ENCODE measurements at regions not wholly inside any gene's neighbourhood (a gene's known extent, or its start where the extent isn't known, plus 50 kb on each side); places are given as distances from the start of the nearest gene placed in this dataset.
"Not testable (repeated sequence)": the region's sequence is repeated elsewhere in the genome, so short reads cannot be mapped to it uniquely, and the experiment has no call there.

DNA sequence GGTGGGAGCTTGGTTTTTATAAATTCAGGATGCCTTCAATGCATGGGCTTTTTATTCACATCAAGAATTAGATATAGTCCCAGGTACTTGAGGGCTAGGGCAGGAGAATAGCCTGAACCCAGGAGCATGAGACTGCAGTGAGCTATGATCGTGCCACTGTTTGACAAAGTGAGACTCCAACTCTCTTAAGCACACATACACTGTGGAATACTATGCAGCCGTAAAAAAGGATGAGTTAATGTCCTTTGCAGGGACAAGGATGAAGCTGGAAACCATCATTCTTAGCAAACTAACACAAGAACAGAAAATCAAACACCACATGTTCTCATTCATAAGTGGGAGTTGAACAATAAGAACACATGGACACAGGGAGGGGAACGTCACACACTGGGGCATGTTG, 470.0 kb downstream of the SETD4 start:
- DNase-seq = not testable (repeated sequence)

DNA sequence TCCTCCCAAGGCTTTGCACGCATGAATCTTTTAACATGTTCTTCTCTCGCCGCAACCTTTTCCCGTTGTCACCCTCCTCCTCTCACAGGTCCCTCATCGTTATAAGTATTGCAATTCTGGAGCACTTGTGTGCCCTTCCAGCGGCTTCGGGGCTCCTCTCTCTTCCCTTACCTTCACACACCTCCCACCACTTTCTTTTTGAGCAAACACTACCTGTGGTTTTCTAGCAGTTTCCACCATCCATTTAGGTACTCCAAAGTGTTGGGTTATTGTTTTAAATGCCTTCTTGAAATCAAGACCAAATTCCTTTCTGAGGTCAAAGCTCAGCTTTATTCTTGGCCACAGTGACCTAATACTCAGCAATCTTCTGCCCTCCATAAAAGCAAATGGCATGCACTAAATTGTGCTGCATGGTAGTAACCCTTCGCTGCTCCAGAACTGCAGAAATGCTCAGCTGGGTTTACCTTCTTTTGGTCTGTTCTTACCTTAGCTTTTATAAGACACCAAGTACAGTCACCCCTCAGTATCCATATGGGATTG, 472.4 kb downstream of the SETD4 start:
- no peak for DNase-seq

DNA sequence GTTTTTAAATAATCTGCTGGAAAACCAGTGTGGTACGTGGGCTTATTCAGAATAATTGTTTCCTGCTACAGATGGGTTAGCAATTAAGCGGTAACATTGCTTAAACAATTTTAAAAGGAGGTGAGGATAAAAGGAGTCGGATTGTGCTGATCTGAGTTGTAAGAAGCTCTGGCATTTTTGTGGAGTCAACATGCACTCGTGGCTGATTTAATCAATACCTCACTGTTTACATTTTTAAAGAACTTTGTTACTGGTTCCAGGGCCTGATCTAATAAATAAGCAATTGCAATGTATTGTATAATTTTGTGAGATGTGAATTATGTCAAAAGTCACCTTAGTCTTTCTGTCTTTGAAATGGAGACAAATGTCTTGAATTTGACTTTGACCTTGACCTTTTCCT, 474.0 kb downstream of the SETD4 start:
- DNase-seq = no peak

DNA sequence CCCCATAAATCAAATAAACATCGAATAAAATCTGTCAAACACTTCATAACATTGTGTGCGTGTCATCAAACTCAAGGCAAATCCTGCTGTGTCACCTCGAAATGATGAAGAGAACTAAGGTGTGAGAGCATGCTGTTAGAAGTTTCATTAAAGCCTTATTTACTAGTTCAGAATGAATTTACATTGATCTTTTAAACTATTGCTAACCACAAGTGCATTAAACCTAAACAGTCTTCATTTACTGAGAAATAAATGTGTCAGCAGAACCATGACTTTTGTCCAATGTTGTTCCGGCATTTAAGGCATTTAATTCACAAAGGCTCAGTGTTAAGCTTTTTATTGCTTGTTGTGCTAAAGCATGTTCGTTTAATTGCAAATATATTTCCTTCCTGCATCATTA, 474.4 kb downstream of the SETD4 start:
- no peak for DNase-seq

GRCh38 chr21:35585155-35585554, 475.2 kb downstream of the SETD4 start:
- no peak for DNase-seq

- no peak for DNase-seq
Observed at GRCh38 chr21:35583566-35584216, 476.6 kb downstream of the SETD4 start.

DNA sequence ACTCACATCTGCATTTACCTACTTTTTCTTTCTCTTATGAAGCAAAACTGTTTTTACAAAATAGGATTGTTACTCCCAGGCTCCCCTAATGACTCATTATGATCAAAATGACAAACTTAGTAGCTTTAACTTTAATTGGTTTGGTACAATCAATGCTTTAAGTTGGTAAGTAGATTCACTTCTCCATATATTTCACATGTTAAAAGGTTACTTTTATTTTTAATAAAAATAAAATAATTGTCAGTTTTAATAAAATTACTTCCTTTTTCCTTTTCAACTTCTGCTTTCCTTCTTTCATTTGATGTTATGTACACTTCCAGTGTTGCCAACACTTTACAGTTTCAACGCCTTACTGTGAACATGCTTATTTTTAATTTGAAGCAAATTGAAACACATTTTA, 477.6 kb downstream of the SETD4 start:
- no peak for DNase-seq

GRCh38 chr21:35581640-35582039, 478.7 kb downstream of the SETD4 start:
- no peak for DNase-seq

DNA sequence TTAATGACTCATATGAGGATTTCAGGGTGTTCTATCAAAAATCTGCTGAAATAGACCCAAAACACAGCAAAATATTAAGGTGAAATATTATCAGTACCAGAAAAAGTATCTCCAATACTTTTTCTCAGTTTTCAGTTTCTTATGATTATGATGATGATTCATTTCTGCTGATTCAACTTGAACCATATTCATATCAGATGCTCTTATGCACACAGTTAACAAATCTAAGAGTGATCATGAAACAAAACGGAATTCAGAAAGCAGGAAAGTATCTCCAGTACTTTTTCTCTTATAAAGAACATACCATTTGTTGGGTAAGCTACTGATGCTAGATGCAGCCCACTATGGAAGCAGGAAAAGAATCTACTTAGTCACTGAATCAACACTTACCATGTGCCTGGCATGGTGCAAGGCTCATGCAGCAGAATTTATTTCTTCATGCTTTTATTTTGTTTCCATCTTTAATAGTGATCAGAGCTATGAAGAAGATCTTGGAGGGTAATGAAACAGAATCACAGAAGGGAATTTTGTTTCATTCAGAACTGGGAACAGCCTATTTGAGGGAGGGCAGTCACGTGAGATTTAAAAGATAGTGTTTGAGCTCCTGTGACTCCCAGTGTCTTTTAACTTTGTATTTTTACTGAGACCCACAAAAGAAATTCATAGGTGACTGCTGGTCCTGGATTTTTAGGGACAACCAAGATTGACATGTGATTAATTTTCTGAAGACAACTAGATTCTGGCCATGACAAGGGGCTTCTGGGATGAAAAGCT, 480.6 kb downstream of the SETD4 start:
- no peak for DNase-seq

GRCh38 chr21:35578831-35579471, 481.4 kb downstream of the SETD4 start:
- DNase-seq = no peak

GRCh38 chr21:35578347-35578782, 482.0 kb downstream of the SETD4 start:
- no peak for DNase-seq

GRCh38 chr21:35575280-35575915, 484.9 kb downstream of the SETD4 start:
- no peak for DNase-seq

GRCh38 chr21:35573472-35574374, 486.6 kb downstream of the SETD4 start:
- no peak for DNase-seq

DNA sequence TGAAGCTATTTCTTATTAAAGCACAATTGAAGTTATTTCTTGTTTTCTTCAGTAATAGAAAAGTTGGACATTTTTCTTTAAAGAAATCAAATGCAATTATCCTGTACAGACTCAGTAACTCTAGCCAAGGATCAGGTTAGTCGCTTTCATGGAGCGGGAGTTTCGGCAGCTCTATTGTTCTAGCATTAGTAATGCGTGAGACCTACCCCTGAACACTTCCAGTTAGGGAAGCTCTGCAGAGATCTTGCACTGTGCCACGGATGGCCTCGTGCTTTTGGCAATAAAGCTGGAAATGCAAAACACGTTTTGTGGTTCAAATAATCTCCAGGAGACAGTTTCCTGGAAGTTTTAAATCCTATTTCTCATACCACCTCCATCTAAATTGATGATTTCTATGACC, 488.4 kb downstream of the SETD4 start:
- DNase-seq = no peak

GRCh38 chr21:35568643-35569042, 491.7 kb downstream of the SETD4 start:
- no peak for DNase-seq

- DNase-seq = no peak
Observed at GRCh38 chr21:35566874-35567273, 493.5 kb downstream of the SETD4 start.

GRCh38 chr21:35565204-35565611, 495.1 kb downstream of the SETD4 start:
- no peak for DNase-seq

DNA sequence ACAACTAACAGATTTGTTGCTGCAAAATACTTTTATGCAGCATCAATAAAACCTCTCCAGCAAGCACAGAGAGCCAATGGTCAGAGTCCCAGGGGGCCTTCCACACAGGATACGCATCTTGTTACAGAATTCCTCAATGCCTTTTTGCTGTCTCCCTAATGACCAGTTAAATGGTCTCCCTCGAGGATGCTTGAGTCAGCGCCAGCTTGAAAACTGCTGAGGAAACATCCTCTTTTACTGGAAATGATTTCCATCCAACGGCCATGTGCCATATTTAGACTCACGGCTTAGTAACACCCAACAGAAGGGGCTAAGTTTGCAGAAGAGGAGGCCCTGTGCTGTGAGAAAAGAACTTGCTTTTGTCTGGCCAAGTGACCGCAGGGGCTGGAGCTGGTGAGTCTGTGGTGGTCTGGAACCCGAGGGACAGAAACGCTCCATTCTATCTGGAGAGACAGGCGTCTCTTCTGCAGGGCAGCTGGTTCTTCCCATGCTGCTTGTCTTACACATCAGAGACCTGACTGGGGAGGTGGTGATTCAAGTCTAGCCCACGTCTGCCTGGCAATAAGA, 496.4 kb downstream of the SETD4 start:
- peak; percentile 85 for DNase-seq

DNA sequence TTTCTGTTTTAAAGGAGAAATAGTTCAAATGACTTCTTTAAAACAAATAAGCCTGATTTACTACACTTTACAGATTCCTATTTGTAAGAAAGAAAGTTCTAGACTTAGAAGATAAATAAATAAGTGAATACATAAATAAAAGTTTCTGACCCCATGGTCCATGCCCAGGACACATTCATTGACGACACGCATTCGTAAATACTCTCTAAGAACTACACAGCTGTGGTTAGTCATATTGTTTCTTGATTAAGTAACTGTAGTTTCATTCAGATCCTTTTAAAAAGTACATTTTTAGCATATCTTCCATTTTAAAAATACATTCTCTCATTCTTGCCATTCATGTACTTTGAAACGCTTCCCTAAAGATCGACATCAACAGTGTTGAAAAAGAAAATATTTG, 497.4 kb downstream of the SETD4 start:
- no peak for DNase-seq

GRCh38 chr21:35561116-35561515, 499.2 kb downstream of the SETD4 start:
- no peak for DNase-seq

DNA sequence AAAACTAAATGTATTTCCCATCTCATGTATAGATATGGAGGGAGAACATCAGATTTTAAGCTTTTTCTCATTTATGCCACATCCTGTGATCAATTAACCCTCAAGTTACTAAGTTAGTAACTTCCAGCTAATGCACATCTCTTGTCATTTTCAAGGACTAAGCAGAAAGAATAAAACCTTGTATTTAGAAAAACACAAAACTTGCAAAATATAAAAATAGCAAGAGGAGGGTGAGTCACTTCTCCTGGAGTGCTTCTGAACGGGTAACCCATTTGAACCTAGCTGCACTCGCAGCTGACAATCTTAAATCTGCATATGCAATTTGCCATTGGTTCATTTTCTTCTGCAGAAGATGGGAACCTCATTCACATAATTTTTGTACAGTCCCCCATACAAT, 500.5 kb downstream of the SETD4 start:
- DNase-seq = no peak

Data from NCI-H1092 treated with DMSO at 0.1 percent for 48 hours (cell line).